ENCODE measurements at regions not wholly inside any gene's neighbourhood (a gene's known extent, or its start where the extent isn't known, plus 50 kb on each side); places are given as distances from the start of the nearest gene placed in this dataset.

DNA sequence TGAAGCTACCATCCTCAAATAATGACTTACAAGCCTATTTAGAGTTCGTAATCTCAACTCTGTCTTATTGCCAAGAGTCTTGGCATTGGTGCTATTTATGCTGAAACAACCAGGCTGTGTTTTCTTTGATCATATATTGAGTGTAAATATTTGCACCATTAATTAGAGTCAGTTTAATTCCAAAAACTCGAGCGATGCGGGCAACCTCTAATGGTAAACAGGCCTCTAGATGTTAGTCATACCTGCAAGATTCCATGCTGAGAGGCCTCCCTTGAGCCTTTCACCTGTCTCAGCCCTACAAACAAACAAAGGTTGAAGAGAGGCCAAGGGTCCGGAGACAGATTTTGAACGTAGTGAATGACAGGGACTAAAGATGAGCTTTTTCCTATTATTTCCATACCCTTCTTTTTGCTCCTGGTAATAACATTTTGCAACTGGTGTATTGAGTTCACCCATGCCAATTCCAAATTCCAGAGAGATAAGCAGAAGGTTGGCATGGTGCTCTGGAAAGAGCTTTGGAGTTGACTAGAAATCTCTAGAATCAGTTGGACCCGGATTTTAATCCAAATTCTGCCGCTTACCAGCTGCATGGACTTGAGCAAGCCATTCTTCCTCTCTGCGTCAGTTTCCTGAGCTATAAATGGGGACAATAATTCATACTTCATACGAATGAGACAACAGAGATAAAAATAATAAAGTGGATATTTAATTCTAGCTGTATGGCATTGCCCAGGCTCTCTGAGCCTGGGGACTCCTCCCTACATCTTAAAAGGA, 99.1 kb upstream of the ANO1 start:
- ChIA-PET POLR2A (no interaction called here), RAD21 (ENCODE audit: unreplicated experiment) (no interaction called here), CTCF (no interaction called here), SMC1A (ENCODE audit: uncharacterized antibody, unreplicated experiment) (no interaction called here)
- ATAC-seq = no peak
- H3K4me2 ChIP-seq (ENCODE audit: control insufficient read depth, insufficient read depth) = no peak overlapping the region
- TF ChIP-seq, protein P1, sequence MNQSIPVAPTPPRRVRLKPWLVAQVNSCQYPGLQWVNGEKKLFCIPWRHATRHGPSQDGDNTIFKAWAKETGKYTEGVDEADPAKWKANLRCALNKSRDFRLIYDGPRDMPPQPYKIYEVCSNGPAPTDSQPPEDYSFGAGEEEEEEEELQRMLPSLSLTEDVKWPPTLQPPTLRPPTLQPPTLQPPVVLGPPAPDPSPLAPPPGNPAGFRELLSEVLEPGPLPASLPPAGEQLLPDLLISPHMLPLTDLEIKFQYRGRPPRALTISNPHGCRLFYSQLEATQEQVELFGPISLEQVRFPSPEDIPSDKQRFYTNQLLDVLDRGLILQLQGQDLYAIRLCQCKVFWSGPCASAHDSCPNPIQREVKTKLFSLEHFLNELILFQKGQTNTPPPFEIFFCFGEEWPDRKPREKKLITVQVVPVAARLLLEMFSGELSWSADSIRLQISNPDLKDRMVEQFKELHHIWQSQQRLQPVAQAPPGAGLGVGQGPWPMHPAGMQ (IDR thresholded peaks at IDR 0.05; ENCODE audit: borderline replicate concordance) = no peak
- no peak for TF ChIP-seq HDAC6 (IDR thresholded peaks at IDR 0.05; ENCODE audit: unreplicated experiment)
- TF ChIP-seq SREBF2 (IDR thresholded peaks at IDR 0.05; ENCODE audit: low read length) = no peak
- TF ChIP-seq E2F4 (IDR thresholded peaks at IDR 0.05; ENCODE audit: low read depth, low read length) = no peak
- no peak for TF ChIP-seq NFYB (IDR thresholded peaks at IDR 0.05; ENCODE audit: insufficient read depth, low read depth, low read length)
- no peak for TF ChIP-seq POLR2AphosphoS2 (IDR thresholded peaks at IDR 0.05; ENCODE audit: low read depth, low read length)
- no peak for TF ChIP-seq ZNF592 (IDR thresholded peaks at IDR 0.05)
- TF ChIP-seq ZNF622 (IDR thresholded peaks at IDR 0.05) = no peak
- no peaks in the 10 kb centered on the region for H3K4me1 ChIP-seq (ENCODE audit: control insufficient read depth, insufficient read depth, low read length)
- H2AFZ ChIP-seq (ENCODE audit: control insufficient read depth, low read depth, low read length) = no peak overlapping the region
- peaks cover 0 to 5% of the 10 kb centered on the region in 2 experiments; a peak in 3 of 4 replicates for H3K27me3 ChIP-seq (replicated peaks in 1 of 2; ENCODE audit: control insufficient read depth in 2 of 2, insufficient read depth in 2 of 2, low read length in 1 of 2)
- in situ Hi-C loops (cut with MboI) = no loop called here
- no peaks in the 10 kb centered on the region for H4K20me1 ChIP-seq (ENCODE audit: control insufficient read depth, insufficient read depth)
- H3K36me3 ChIP-seq (ENCODE audit: control insufficient read depth in 2 of 2, insufficient read depth in 2 of 2, low read length in 1 of 2) = no peaks in the 10 kb centered on the region
- no peak overlapping the region for H3K9ac ChIP-seq (ENCODE audit: control insufficient read depth, insufficient read depth, low read length)
- H3K79me2 ChIP-seq (ENCODE audit: control insufficient read depth, insufficient read depth, low read length) = no peaks in the 10 kb centered on the region
- no peaks in the 10 kb centered on the region for H3K9me3 ChIP-seq (replicated peaks; ENCODE audit: control insufficient read depth, insufficient read depth, low read length)
- intact Hi-C loops (cut with micrococcal nuclease; ENCODE audit: unreplicated experiment) = no loop called here
- WGBS (ENCODE audit: insufficient coverage, insufficient replicate concordance, low lambda C conversion rate, missing lambda C conversion rate) = 36% methylated on average over 10 of the region's 10 CpGs
- no peak for FAIRE-seq
- no peak overlapping the region for H3K4me3 ChIP-seq
- no peak overlapping the region for H3K27ac ChIP-seq (ENCODE audit: control insufficient read depth, insufficient read depth)
- BruUV-seq (replicated peaks) = no TSS peak
- no peak for DNase-seq (ENCODE audit: low read depth, low spot score)

Measured in GM12878 (cell line).